ENCODE measurements at regions not wholly inside any gene's neighbourhood (a gene's known extent, or its start where the extent isn't known, plus 50 kb on each side); places are given as distances from the start of the nearest gene placed in this dataset.
"Not testable (repeated sequence)": the region's sequence is repeated elsewhere in the genome, so short reads cannot be mapped to it uniquely, and the experiment has no call there.

DNA sequence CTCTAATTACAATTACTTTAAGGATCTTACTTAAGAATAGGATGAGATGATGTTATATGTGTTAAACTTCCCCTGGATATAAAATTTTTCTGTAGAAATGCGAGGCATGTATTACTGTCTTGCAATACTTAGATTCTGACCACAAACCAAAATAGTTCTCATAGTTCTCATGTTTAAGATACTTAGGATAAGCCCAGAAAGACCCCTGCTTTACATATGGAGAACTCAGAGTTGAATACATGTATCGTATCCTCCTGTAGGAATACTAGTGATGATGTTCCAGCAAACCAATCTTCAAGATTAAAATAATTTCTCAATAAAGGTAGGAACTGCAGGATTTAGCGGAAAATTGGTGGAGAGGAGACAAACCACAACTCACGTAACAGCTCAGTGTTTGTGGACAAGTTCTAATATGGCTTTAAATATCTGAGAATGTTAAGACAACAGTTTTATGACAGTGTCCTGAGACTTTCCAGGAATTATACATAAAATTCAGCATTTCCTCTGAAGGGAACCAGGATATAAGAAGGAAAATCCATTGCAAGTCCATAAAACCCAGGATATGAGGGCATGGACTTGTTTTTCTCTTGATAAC, 114.7 kb upstream of the CRY1 start:
- no peak overlapping the region for H3K4me3 ChIP-seq (ENCODE audit: low read depth, low read length)
- H3K36me3 ChIP-seq (ENCODE audit: control insufficient read depth in 2 of 2, insufficient read depth in 1 of 2, low read length in 2 of 2) = no peaks in the 10 kb centered on the region
- no peaks in the 10 kb centered on the region for H3K9me3 ChIP-seq (ENCODE audit: control insufficient read depth, insufficient read depth, low read depth, low read length)
- no peak overlapping the region for H3K27ac ChIP-seq (ENCODE audit: extremely low read depth, low read depth, low read length)
- ChIA-PET POLR2A (no interaction called here), CTCF (no interaction called here)
- no peaks in the 10 kb centered on the region for H3K4me1 ChIP-seq (ENCODE audit: control insufficient read depth, insufficient read depth, low read length)
- no peak for TF ChIP-seq ZNF311 (tag by site-specific recombination; IDR thresholded peaks at IDR 0.05; ENCODE audit: borderline replicate concordance)
- TF ChIP-seq, protein P1, sequence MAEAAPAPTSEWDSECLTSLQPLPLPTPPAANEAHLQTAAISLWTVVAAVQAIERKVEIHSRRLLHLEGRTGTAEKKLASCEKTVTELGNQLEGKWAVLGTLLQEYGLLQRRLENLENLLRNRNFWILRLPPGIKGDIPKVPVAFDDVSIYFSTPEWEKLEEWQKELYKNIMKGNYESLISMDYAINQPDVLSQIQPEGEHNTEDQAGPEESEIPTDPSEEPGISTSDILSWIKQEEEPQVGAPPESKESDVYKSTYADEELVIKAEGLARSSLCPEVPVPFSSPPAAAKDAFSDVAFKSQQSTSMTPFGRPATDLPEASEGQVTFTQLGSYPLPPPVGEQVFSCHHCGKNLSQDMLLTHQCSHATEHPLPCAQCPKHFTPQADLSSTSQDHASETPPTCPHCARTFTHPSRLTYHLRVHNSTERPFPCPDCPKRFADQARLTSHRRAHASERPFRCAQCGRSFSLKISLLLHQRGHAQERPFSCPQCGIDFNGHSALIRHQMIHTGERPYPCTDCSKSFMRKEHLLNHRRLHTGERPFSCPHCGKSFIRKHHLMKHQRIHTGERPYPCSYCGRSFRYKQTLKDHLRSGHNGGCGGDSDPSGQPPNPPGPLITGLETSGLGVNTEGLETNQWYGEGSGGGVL (tag by site-specific recombination; IDR thresholded peaks at IDR 0.05) = no peak
- no peak for TF ChIP-seq ZFHX2 (tag by site-specific recombination; conservative IDR thresholded peaks at IDR 0.05)
- no peak for TF ChIP-seq ZFP3 (tag by site-specific recombination; IDR thresholded peaks at IDR 0.05; ENCODE audit: low read depth)
- no peak for TF ChIP-seq ZNF354C (tag by site-specific recombination; IDR thresholded peaks at IDR 0.05; ENCODE audit: borderline replicate concordance, low read depth)
- no peak for TF ChIP-seq SP3 (tag by site-specific recombination; IDR thresholded peaks at IDR 0.05)
- no peak for TF ChIP-seq ZNF514 (tag by site-specific recombination; IDR thresholded peaks at IDR 0.05)
- no peak for TF ChIP-seq ZNF76 (tag by site-specific recombination; IDR thresholded peaks at IDR 0.05; ENCODE audit: borderline replicate concordance, low read depth)
- TF ChIP-seq ZBTB8A (tag by site-specific recombination; IDR thresholded peaks at IDR 0.05) = no peak
- TF ChIP-seq, protein P2, sequence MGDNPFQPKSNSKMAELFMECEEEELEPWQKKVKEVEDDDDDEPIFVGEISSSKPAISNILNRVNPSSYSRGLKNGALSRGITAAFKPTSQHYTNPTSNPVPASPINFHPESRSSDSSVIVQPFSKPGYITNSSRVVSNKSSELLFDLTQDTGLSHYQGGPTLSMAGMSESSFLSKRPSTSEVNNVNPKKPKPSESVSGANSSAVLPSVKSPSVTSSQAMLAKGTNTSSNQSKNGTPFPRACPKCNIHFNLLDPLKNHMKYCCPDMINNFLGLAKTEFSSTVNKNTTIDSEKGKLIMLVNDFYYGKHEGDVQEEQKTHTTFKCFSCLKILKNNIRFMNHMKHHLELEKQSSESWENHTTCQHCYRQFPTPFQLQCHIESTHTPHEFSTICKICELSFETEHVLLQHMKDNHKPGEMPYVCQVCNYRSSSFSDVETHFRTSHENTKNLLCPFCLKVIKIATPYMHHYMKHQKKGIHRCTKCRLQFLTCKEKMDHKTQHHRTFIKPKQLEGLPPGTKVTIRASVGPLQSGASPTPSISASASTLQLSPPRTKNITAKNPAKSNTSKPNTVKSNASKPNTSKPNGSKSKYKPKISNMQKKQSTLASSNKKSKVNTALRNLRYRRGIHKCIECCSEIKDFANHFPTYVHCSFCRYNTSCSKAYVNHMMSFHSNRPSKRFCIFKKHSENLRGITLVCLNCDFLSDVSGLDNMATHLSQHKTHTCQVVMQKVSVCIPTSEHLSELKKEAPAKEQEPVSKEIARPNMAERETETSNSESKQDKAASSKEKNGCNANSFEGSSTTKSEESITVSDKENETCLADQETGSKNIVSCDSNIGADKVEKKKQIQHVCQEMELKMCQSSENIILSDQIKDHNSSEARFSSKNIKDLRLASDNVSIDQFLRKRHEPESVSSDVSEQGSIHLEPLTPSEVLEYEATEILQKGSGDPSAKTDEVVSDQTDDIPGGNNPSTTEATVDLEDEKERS (tag by site-specific recombination; IDR thresholded peaks at IDR 0.05) = no peak
- TF ChIP-seq ZNF623 (tag by site-specific recombination; IDR thresholded peaks at IDR 0.05) = no peak
- TF ChIP-seq ZBTB17 (tag by site-specific recombination; IDR thresholded peaks at IDR 0.05) = no peak
- TF ChIP-seq ZNF350 (tag by site-specific recombination; IDR thresholded peaks at IDR 0.05) = no peak
- TF ChIP-seq ZNF776 (tag by site-specific recombination; IDR thresholded peaks at IDR 0.05; ENCODE audit: borderline replicate concordance) = no peak
- TF ChIP-seq ZNF391 (tag by site-specific recombination; IDR thresholded peaks at IDR 0.05; ENCODE audit: borderline replicate concordance, low read depth) = no peak
- TF ChIP-seq YY1 (tag by site-specific recombination; IDR thresholded peaks at IDR 0.05) = no peak
- no peak for TF ChIP-seq SP2 (tag by site-specific recombination; IDR thresholded peaks at IDR 0.05)
- no peak for TF ChIP-seq ZNF175 (tag by site-specific recombination; IDR thresholded peaks at IDR 0.05)

DNA sequence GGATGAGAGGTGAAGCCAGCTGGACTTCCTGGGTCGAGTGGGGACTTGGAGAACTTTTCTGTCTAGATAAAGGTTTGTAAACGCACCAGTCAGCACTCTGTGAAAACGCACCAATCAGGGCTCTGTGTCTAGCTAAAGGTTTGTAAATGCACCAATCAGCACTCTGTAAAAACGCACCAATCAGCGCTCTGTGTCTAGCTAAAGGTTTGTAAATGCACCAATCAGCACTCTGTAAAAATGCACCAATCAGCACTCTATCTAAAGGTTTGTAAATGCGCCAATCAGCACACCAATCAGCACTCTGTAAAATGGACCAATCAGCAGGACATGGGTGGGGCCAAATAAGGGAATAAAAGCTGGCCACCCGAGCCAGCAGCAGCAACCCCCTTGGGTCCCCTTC, 116.4 kb upstream of the CRY1 start:
- POLR2A ChIA-PET; H3K27ac ChIP-seq (ENCODE audit: extremely low read depth, low read depth, low read length); H3K36me3 ChIP-seq (ENCODE audit: control insufficient read depth in 2 of 2, insufficient read depth in 1 of 2, low read length in 2 of 2); CTCF ChIA-PET; H3K9me3 ChIP-seq (ENCODE audit: control insufficient read depth, insufficient read depth, low read depth, low read length); H3K4me1 ChIP-seq (ENCODE audit: control insufficient read depth, insufficient read depth, low read length); H3K4me3 ChIP-seq (ENCODE audit: low read depth, low read length): not testable (repeated sequence)

DNA sequence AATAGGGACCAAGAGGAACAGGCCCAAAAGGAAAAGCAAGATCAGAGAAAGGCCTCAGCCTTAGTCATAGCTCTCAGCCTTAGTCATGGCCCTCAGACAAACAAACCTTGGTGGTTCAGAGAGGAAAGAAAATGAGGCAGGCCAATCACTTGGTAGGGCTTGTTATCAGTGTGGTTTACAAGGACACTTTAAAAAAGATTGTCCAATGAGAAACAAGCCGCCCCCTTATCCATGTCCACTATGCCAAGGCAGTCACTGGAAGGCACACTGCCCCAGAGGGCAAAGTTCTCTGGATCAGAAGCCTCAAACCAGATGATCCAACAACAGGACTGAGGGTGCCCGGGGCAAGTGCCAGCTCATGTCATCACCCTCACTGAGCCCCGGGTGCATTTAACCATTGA, 121.0 kb upstream of the CRY1 start:
- POLR2A ChIA-PET; H3K4me3 ChIP-seq (ENCODE audit: low read depth, low read length); H3K36me3 ChIP-seq (ENCODE audit: control insufficient read depth in 2 of 2, insufficient read depth in 1 of 2, low read length in 2 of 2); CTCF ChIA-PET; H3K27ac ChIP-seq (ENCODE audit: extremely low read depth, low read depth, low read length); H3K4me1 ChIP-seq (ENCODE audit: control insufficient read depth, insufficient read depth, low read length); H3K9me3 ChIP-seq (ENCODE audit: control insufficient read depth, insufficient read depth, low read depth, low read length): not testable (repeated sequence)

DNA sequence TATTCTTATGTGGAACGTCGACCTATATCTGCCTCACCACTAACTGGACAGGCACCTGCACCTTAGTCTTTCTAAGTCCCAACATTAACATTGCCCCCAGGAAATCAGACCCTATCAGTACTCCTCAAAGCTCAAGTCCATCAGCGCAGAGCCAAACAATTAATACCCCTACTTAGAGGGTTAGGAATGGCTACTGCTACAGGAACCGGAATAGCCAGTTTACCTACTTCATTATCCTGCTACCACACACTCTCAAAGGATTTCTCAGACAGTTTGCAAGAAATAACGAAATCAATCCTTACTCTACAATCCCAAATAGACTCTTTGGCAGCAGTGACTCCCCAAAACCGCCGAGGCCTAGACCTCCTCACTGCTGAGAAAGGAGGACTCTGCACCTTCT, 123.1 kb upstream of the CRY1 start:
- H3K9me3 ChIP-seq (ENCODE audit: control insufficient read depth, insufficient read depth, low read depth, low read length); H3K36me3 ChIP-seq (ENCODE audit: control insufficient read depth in 2 of 2, insufficient read depth in 1 of 2, low read length in 2 of 2); POLR2A ChIA-PET; CTCF ChIA-PET; H3K27ac ChIP-seq (ENCODE audit: extremely low read depth, low read depth, low read length); H3K4me1 ChIP-seq (ENCODE audit: control insufficient read depth, insufficient read depth, low read length); H3K4me3 ChIP-seq (ENCODE audit: low read depth, low read length): not testable (repeated sequence)
